ENCODE measurements at regions not wholly inside any gene's neighbourhood (a gene's known extent, or its start where the extent isn't known, plus 50 kb on each side); places are given as distances from the start of the nearest gene placed in this dataset.

GRCh38 chr21:22280851-22281250 lies 1282.6 kb downstream of the NCAM2 start:
- TF ChIP-seq SUZ12 (IDR thresholded peaks at IDR 0.05; ENCODE audit: extremely low read depth, insufficient read depth, insufficient read length) = no peak
- no peak for TF ChIP-seq YY1 (IDR thresholded peaks at IDR 0.05; ENCODE audit: insufficient read depth, insufficient read length)
- TF ChIP-seq ZNF274 (IDR thresholded peaks at IDR 0.05; ENCODE audit: low read depth, low read length) = no peak

Data from NT2/D1 (cell line).